DND-41 (cell line): ENCODE measurements at regions not wholly inside any gene's neighbourhood (a gene's known extent, or its start where the extent isn't known, plus 50 kb on each side); places are given as distances from the start of the nearest gene placed in this dataset.

Experiments
- CTCF ChIP-seq: IDR thresholded peaks from 2 replicates; pipeline ENCODE4 v1.5.1; 2012; ENCODE audit warnings: borderline replicate concordance, low read length, moderate library complexity, mild to moderate bottlenecking; ENCODE audit not compliant: poor library complexity, severe bottlenecking; ENCODE audit errors: extremely low read depth
- EZH2 ChIP-seq: IDR thresholded peaks from 3 replicates; pipeline ENCODE4 v1.6.1; 2012; ENCODE audit warnings: borderline replicate concordance, low read depth, mild to moderate bottlenecking, moderate library complexity, low read length, inconsistent platforms; ENCODE audit not compliant: severe bottlenecking

- no peak for TF ChIP-seq CTCF
- no peak for TF ChIP-seq EZH2
Observed at GRCh38 chr11:127644366-127644765, 643.8 kb upstream of the KIRREL3 start.
